Spleen (tissue), 7 donors: ENCODE measurements at regions not wholly inside any gene's neighbourhood (a gene's known extent, or its start where the extent isn't known, plus 50 kb on each side); places are given as distances from the start of the nearest gene placed in this dataset.
"Not testable (repeated sequence)": the region's sequence is repeated elsewhere in the genome, so short reads cannot be mapped to it uniquely, and the experiment has no call there.

Experiments used
- POLR2A ChIP-seq, 3 donors: fragments of 450-650 bp; IDR thresholded peaks; one replicate each; pipeline ENCODE4 v1.5.1; 2017; ENCODE audit warnings: antibody characterized with exemption in 3 of 3, mild to moderate bottlenecking in 1 of 3
- TF ChIP-seq, protein P1 (sequence below), 11 experiments: fragments of 200-600 bp in 7 of 11; fragments of 450-650 bp in 4 of 11; sonication (generic) in 4 of 11; IDR thresholded peaks in 8 of 11; conservative IDR thresholded peaks in 3 of 11; 1 replicate in 7 of 11; 2 replicates in 4 of 11; pipeline versions ENCODE4 v1.4.0 to v1.8.0; 2016 to 2021; ENCODE audit warnings: antibody characterized with exemption in 11 of 11, inconsistent platforms in 4 of 11, mild to moderate bottlenecking in 1 of 11
- donor health status: DM: no; HTN: no; CAD: no; lungs with moderate emphysema.
- donor health status: DM: no; HTN: no; CAD: no.
- donor health status: DM: no; HTN: no; CAD: no.

DNA sequence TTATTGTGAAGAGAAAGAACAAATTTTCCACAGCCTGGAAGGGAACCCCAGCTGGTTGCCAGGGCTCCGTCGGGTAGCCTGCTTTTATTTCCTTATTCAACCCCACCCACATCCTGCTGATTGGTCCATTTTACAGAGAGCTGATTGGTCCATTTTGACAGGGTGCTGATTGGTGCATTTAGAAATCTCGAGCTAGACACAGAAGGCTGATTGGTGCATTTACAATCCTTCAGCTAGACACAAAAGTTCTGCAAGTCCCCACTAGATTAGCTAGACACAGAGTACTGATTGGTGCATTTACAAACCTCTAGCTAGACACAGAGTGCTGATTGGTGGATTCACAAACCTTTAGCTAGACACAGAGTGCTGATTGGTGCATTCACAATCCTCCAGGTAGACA, 241.1 kb downstream of the TFEC start:
- TF ChIP-seq POLR2A (IDR thresholded peaks at IDR 0.05) = not testable (repeated sequence)
- TF ChIP-seq, protein P1, sequence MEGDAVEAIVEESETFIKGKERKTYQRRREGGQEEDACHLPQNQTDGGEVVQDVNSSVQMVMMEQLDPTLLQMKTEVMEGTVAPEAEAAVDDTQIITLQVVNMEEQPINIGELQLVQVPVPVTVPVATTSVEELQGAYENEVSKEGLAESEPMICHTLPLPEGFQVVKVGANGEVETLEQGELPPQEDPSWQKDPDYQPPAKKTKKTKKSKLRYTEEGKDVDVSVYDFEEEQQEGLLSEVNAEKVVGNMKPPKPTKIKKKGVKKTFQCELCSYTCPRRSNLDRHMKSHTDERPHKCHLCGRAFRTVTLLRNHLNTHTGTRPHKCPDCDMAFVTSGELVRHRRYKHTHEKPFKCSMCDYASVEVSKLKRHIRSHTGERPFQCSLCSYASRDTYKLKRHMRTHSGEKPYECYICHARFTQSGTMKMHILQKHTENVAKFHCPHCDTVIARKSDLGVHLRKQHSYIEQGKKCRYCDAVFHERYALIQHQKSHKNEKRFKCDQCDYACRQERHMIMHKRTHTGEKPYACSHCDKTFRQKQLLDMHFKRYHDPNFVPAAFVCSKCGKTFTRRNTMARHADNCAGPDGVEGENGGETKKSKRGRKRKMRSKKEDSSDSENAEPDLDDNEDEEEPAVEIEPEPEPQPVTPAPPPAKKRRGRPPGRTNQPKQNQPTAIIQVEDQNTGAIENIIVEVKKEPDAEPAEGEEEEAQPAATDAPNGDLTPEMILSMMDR (IDR thresholded peaks at IDR 0.05 in 8 of 11, conservative IDR thresholded peaks at IDR 0.05 in 3 of 11) = not testable (repeated sequence)
